HCT116 (cell line): ENCODE measurements at regions not wholly inside any gene's neighbourhood (a gene's known extent, or its start where the extent isn't known, plus 50 kb on each side); places are given as distances from the start of the nearest gene placed in this dataset.

Source experiments
- ATAC-seq: fragments of 200-7000 bp; cut with Tn5 transposase; 2 replicates; pipeline ENCODE4 v1.9.1; 2020; ENCODE audit warnings: mild to moderate bottlenecking, moderate library complexity
- BruUV-seq: library from RNA; stranded (reverse); fragments of 400-500 nt; replicated peaks from 2 replicates; lab custom pipeline; 2021; lab: Mats Ljungman, UMichigan
- CTCF ChIA-PET: fragments of 300-600 bp; sonication (Branson Sonifier 250); formaldehyde crosslinking; loops from one replicate; lab custom pipeline; 2021; ENCODE audit warnings: antibody characterized with exemption; lab: Charles Lee
- POLR2A ChIA-PET: fragments of 300-600, 350-600 bp; sonication (Branson Sonifier 250); formaldehyde crosslinking; loops from one replicate; lab custom pipeline; 2021; ENCODE audit warnings: antibody characterized with exemption; lab: Charles Lee
- RAD21 ChIA-PET, 2 experiments: fragments of 300-600 bp; sonication (Branson Sonifier 250); formaldehyde crosslinking; loops; one replicate each; lab custom pipeline; 2023; ENCODE audit warnings: low total read pairs in 2 of 2; ENCODE audit not compliant: uncharacterized antibody in 2 of 2, unreplicated experiment in 2 of 2, low non-redundant PET in 1 of 2; lab: Charles Lee
- DNase-seq: peaks from one replicate; pipeline ENCODE4 v3.0.0-alpha.2; 2010; ENCODE audit warnings: low read depth, low spot score
- H2AFZ ChIP-seq: fragments of 200-600 bp; shearing (Covaris generic), sonication (generic); 2 replicates; pipeline ENCODE4 v1.6.1; 2017; ENCODE audit warnings: low read depth, mixed run types, mixed read lengths, antibody characterized with exemption, low read length; ENCODE audit not compliant: poor library complexity, severe bottlenecking
- H3K27ac ChIP-seq: 2 replicates; pipeline ENCODE4 v1.5.1; 2012; ENCODE audit warnings: low read depth, low read length
- H3K27me3 ChIP-seq: fragments of 200-600 bp; sonication (generic); 2 replicates; pipeline ENCODE4 v1.6.1; 2016; ENCODE audit warnings: mixed run types, low read length, mixed read lengths; ENCODE audit not compliant: insufficient read depth
- H3K36me3 ChIP-seq, 2 experiments: fragments of 200-500 bp in 1 of 2; fragments of 200-600 bp in 1 of 2; sonication (Bioruptor generic) in 1 of 2; sonication (generic) in 1 of 2; 2 replicates each; pipeline versions ENCODE4 v1.5.1 to v1.6.1; 2014 to 2016; ENCODE audit warnings: low read length in 2 of 2, inconsistent platforms in 1 of 2, mixed read lengths in 1 of 2, mixed run types in 1 of 2; ENCODE audit not compliant: insufficient read depth in 2 of 2, control insufficient read depth in 1 of 2
- H3K4me1 ChIP-seq, 2 experiments: fragments of 200-600 bp in 1 of 2; sonication (generic) in 1 of 2; 2 replicates each; pipeline versions ENCODE4 v1.5.1 to v1.6.1; 2012 to 2017; ENCODE audit warnings: low read length in 2 of 2, inconsistent platforms in 1 of 2, mild to moderate bottlenecking in 1 of 2, mixed read lengths in 1 of 2, mixed run types in 1 of 2, moderate library complexity in 1 of 2; ENCODE audit not compliant: insufficient read depth in 2 of 2, control insufficient read depth in 1 of 2
- H3K4me2 ChIP-seq: fragments of 200-600 bp; sonication (generic); 2 replicates; pipeline ENCODE4 v1.6.1; 2017; ENCODE audit warnings: mixed run types, low read length, mixed read lengths
- H3K4me3 ChIP-seq, 2 experiments: fragments of 200-600 bp in 1 of 2; sonication (generic) in 1 of 2; replicated peaks in 1 of 2; 2 replicates each; pipeline ENCODE4 v1.5.1; 2011 to 2016; ENCODE audit warnings: low read length in 2 of 2, control low read depth in 1 of 2, low read depth in 1 of 2, mild to moderate bottlenecking in 1 of 2, mixed read lengths in 1 of 2, mixed run types in 1 of 2
- H3K79me2 ChIP-seq: fragments of 200-600 bp; sonication (generic); 2 replicates; pipeline ENCODE4 v1.6.1; 2017; ENCODE audit warnings: mild to moderate bottlenecking, mixed run types, low read length, moderate library complexity, mixed read lengths; ENCODE audit not compliant: insufficient read depth
- H3K9ac ChIP-seq: fragments of 200-600 bp; sonication (generic); 2 replicates; pipeline ENCODE4 v1.6.1; 2016; ENCODE audit warnings: low read length, mixed read lengths
- H3K9me2 ChIP-seq: fragments of 200-600 bp; sonication (generic), shearing (Covaris generic); 2 replicates; pipeline ENCODE4 v1.6.1; 2017; ENCODE audit warnings: mixed run types, mild to moderate bottlenecking, moderate library complexity; ENCODE audit not compliant: insufficient read depth
- H3K9me3 ChIP-seq, 2 experiments: fragments of 200-500 bp in 1 of 2; fragments of 200-600 bp in 1 of 2; sonication (Bioruptor generic) in 1 of 2; sonication (generic) in 1 of 2; 2 replicates each; pipeline ENCODE4 v1.6.1; 2014 to 2017; ENCODE audit warnings: low read length in 2 of 2, mixed read lengths in 2 of 2, inconsistent platforms in 1 of 2, low read depth in 1 of 2, mild to moderate bottlenecking in 1 of 2, mixed run types in 1 of 2, moderate library complexity in 1 of 2; ENCODE audit not compliant: control insufficient read depth in 1 of 2, insufficient read depth in 1 of 2
- H4K20me1 ChIP-seq: fragments of 200-600 bp; sonication (generic), shearing (Covaris generic); 2 replicates; pipeline ENCODE4 v1.6.1; 2017; ENCODE audit warnings: mixed run types, mild to moderate bottlenecking, moderate library complexity; ENCODE audit not compliant: insufficient read depth
- CEBPB ChIP-seq: IDR thresholded peaks from 2 replicates; pipeline ENCODE4 v1.6.1; 2012; ENCODE audit warnings: low read depth
- EGR1 ChIP-seq: IDR thresholded peaks from 2 replicates; pipeline ENCODE4 v1.6.1; 2012; ENCODE audit warnings: low read depth
- ELF1 ChIP-seq: IDR thresholded peaks from 2 replicates; pipeline ENCODE4 v1.6.1; 2012; ENCODE audit warnings: low read depth, borderline replicate concordance
- EZH2phosphoT487 ChIP-seq: fragments of 200-600 bp; IDR thresholded peaks from 2 replicates; pipeline ENCODE4 v1.6.1; 2018; ENCODE audit warnings: antibody characterized with exemption, borderline replicate concordance
- FOSL1 ChIP-seq: IDR thresholded peaks from 2 replicates; pipeline ENCODE4 v1.6.1; 2012; ENCODE audit warnings: low read depth
- JUND ChIP-seq: IDR thresholded peaks from 2 replicates; pipeline ENCODE4 v1.6.1; 2012
- POLR2A ChIP-seq: IDR thresholded peaks from 2 replicates; pipeline ENCODE4 v1.7.0; 2011; ENCODE audit warnings: borderline replicate concordance; ENCODE audit not compliant: insufficient read depth, insufficient read length; ENCODE audit errors: extremely low read depth
- POLR2AphosphoS5 ChIP-seq: IDR thresholded peaks from 2 replicates; pipeline ENCODE4 v1.6.1; 2011; ENCODE audit warnings: mild to moderate bottlenecking, low read depth, low read length, moderate library complexity
- SRF ChIP-seq: IDR thresholded peaks from 2 replicates; pipeline ENCODE4 v1.6.1; 2012; ENCODE audit warnings: low read depth
- ZBTB33 ChIP-seq: IDR thresholded peaks from 2 replicates; pipeline ENCODE4 v1.6.1; 2011; ENCODE audit warnings: mild to moderate bottlenecking, low read length, moderate library complexity; ENCODE audit not compliant: insufficient replicate concordance; ENCODE audit errors: extremely low read depth
- ZFX ChIP-seq: fragments of 450-650 bp; IDR thresholded peaks from 2 replicates; pipeline ENCODE4 v1.6.1; 2017
- intact Hi-C: fragments of 100-400 bp; cut with micrococcal nuclease; formaldehyde crosslinking; loops from 2 replicates; pipeline ENCODE4 v1.10.0; 2022
- TF ChIP-seq, protein P1 (sequence below): IDR thresholded peaks from 2 replicates; pipeline ENCODE4 v1.6.1; 2012
- TF ChIP-seq, protein P2 (sequence below): IDR thresholded peaks from 2 replicates; pipeline ENCODE4 v1.6.1; 2012; ENCODE audit warnings: low read depth
- TF ChIP-seq, protein P3 (sequence below), 3 experiments: fragments of 200-600 bp in 1 of 3; sonication (generic) in 1 of 3; IDR thresholded peaks in 2 of 3; conservative IDR thresholded peaks in 1 of 3; 2 replicates each; pipeline ENCODE4 v1.5.1; 2012 to 2017; ENCODE audit warnings: low read depth in 2 of 3, low read length in 2 of 3, antibody characterized with exemption in 1 of 3, borderline replicate concordance in 1 of 3, control low read depth in 1 of 3, mild to moderate bottlenecking in 1 of 3, mixed read lengths in 1 of 3, mixed run types in 1 of 3, moderate library complexity in 1 of 3; ENCODE audit not compliant: insufficient read depth in 1 of 3

GRCh38 chr10:88120599-88121333 is 257.3 kb downstream of the PTEN start:
- RAD21 ChIA-PET = no interaction called here
- peak overlapping the region; percentile 57; the same call in 1 of the 2 replicates for H3K4me2 ChIP-seq
- H3K27me3 ChIP-seq = no peaks in the 10 kb centered on the region
- no peaks in the 10 kb centered on the region for H3K79me2 ChIP-seq
- H3K9me2 ChIP-seq = no peaks in the 10 kb centered on the region
- no peaks in the 10 kb centered on the region for H4K20me1 ChIP-seq
- intact Hi-C loops = no loop called here
- POLR2A ChIA-PET = no interaction called here
- H3K9me3 ChIP-seq = no peaks in the 10 kb centered on the region
- CTCF ChIA-PET = no interaction called here
- no peak overlapping the region for H2AFZ ChIP-seq
- no peak overlapping the region for H3K9ac ChIP-seq
- H3K4me1 ChIP-seq = no peaks in the 10 kb centered on the region
- no peak for ATAC-seq
- BruUV-seq = no TSS peak
- DNase-seq = no peak
- peak overlapping the region in 1 of 2 experiments; percentile 9; a peak in 1 of 4 replicates for H3K4me3 ChIP-seq
- 0 out of 2 replicates have a peak overlapping the region, but pooled peaks have one; percentile 3 for H3K27ac ChIP-seq
- TF ChIP-seq CEBPB (no peak), SRF (no peak), ELF1 (no peak), JUND (no peak), POLR2AphosphoS5 (no peak), EGR1 (no peak), ZFX (no peak), ZBTB33 (no peak), EZH2phosphoT487 (no peak), FOSL1 (no peak), POLR2A (no peak)
- TF ChIP-seq, protein P1, sequence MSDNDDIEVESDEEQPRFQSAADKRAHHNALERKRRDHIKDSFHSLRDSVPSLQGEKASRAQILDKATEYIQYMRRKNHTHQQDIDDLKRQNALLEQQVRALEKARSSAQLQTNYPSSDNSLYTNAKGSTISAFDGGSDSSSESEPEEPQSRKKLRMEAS = no peak
- TF ChIP-seq, protein P2, sequence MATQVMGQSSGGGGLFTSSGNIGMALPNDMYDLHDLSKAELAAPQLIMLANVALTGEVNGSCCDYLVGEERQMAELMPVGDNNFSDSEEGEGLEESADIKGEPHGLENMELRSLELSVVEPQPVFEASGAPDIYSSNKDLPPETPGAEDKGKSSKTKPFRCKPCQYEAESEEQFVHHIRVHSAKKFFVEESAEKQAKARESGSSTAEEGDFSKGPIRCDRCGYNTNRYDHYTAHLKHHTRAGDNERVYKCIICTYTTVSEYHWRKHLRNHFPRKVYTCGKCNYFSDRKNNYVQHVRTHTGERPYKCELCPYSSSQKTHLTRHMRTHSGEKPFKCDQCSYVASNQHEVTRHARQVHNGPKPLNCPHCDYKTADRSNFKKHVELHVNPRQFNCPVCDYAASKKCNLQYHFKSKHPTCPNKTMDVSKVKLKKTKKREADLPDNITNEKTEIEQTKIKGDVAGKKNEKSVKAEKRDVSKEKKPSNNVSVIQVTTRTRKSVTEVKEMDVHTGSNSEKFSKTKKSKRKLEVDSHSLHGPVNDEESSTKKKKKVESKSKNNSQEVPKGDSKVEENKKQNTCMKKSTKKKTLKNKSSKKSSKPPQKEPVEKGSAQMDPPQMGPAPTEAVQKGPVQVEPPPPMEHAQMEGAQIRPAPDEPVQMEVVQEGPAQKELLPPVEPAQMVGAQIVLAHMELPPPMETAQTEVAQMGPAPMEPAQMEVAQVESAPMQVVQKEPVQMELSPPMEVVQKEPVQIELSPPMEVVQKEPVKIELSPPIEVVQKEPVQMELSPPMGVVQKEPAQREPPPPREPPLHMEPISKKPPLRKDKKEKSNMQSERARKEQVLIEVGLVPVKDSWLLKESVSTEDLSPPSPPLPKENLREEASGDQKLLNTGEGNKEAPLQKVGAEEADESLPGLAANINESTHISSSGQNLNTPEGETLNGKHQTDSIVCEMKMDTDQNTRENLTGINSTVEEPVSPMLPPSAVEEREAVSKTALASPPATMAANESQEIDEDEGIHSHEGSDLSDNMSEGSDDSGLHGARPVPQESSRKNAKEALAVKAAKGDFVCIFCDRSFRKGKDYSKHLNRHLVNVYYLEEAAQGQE = no peak
- TF ChIP-seq, protein P3, sequence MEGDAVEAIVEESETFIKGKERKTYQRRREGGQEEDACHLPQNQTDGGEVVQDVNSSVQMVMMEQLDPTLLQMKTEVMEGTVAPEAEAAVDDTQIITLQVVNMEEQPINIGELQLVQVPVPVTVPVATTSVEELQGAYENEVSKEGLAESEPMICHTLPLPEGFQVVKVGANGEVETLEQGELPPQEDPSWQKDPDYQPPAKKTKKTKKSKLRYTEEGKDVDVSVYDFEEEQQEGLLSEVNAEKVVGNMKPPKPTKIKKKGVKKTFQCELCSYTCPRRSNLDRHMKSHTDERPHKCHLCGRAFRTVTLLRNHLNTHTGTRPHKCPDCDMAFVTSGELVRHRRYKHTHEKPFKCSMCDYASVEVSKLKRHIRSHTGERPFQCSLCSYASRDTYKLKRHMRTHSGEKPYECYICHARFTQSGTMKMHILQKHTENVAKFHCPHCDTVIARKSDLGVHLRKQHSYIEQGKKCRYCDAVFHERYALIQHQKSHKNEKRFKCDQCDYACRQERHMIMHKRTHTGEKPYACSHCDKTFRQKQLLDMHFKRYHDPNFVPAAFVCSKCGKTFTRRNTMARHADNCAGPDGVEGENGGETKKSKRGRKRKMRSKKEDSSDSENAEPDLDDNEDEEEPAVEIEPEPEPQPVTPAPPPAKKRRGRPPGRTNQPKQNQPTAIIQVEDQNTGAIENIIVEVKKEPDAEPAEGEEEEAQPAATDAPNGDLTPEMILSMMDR (IDR thresholded peaks at IDR 0.05 in 2 of 3, conservative IDR thresholded peaks at IDR 0.05 in 1 of 3; ENCODE audit: borderline replicate concordance in 1 of 3, insufficient read depth in 1 of 3, low read depth in 2 of 3, low read length in 2 of 3) = no peak
- no peaks in the 10 kb centered on the region for H3K36me3 ChIP-seq
